ENCODE measurements at regions not wholly inside any gene's neighbourhood (a gene's known extent, or its start where the extent isn't known, plus 50 kb on each side); places are given as distances from the start of the nearest gene placed in this dataset.

- no peaks in the 10 kb centered on the region for H3K36me3 ChIP-seq (ENCODE audit: control insufficient read depth, insufficient read depth, low read length)
- H3K9me3 ChIP-seq (ENCODE audit: control insufficient read depth, insufficient read depth, low read length): no peaks in the 10 kb centered on the region
- H3K9ac ChIP-seq (ENCODE audit: low read depth, low read length): no peak overlapping the region
- no peak overlapping the region for H3K4me3 ChIP-seq (ENCODE audit: low read depth, low read length)
- no peaks in the 10 kb centered on the region for H3K4me1 ChIP-seq (ENCODE audit: control insufficient read depth, insufficient read depth, low read length)
- no peaks in the 10 kb centered on the region for H3K27me3 ChIP-seq (ENCODE audit: control insufficient read depth, insufficient read depth, low read length)
Measured at GRCh38 chr12:127277882-127278281, 989.1 kb upstream of the TMEM132C start.

GRCh38 chr12:127278351-127278750, 988.6 kb upstream of the TMEM132C start:
- H3K4me1 ChIP-seq (ENCODE audit: control insufficient read depth, insufficient read depth, low read length): no peaks in the 10 kb centered on the region
- H3K27me3 ChIP-seq (ENCODE audit: control insufficient read depth, insufficient read depth, low read length): no peaks in the 10 kb centered on the region
- no peaks in the 10 kb centered on the region for H3K9me3 ChIP-seq (ENCODE audit: control insufficient read depth, insufficient read depth, low read length)
- no peak overlapping the region for H3K9ac ChIP-seq (ENCODE audit: low read depth, low read length)
- H3K36me3 ChIP-seq (ENCODE audit: control insufficient read depth, insufficient read depth, low read length): no peaks in the 10 kb centered on the region
- no peak overlapping the region for H3K4me3 ChIP-seq (ENCODE audit: low read depth, low read length)

DNA sequence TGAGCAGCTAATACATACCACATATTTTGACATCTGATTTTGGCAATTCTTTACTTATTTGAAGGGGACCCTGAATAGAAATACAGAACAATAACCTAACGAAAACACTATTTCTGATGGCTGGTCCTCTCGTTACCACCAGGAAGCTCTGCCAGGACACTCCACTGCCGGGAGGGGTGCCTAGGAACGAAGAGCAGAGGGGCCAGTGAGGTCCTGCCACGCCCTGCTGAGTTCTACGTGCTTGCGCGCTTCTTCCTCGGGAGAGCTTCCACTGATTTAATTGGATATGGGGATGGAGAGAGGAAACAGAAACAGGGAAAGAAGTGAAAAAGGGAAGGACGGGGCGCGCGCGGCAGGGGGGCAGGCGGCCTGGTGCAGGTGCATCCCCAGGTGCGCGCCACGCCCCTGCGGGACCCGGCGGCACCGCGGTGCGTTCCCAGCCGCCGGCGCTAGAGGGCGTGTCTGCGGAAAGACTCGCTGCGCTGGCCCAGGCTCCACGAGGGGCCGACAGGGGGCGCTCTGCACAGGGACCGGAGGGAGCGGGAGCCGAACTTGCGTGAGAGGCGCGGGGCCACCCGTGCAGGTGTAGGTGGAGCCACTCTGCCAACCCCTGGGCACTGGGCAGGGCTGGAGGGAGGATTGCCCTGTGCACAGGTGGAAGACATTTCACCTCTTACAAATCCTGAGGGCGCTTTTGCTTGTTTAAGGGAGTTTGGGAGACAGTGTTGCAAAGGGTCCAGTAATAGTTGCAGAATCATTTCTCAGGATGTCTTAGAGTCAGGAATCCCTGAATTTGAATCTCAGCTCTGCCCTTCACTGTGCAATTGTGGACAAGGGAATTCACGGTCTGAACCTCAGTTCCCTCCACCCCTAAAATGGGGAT, 986.3 kb upstream of the TMEM132C start:
- no peak overlapping the region for H3K4me3 ChIP-seq (ENCODE audit: low read depth, low read length)
- no peaks in the 10 kb centered on the region for H3K27me3 ChIP-seq (ENCODE audit: control insufficient read depth, insufficient read depth, low read length)
- H3K9me3 ChIP-seq (ENCODE audit: control insufficient read depth, insufficient read depth, low read length): no peaks in the 10 kb centered on the region
- H3K4me1 ChIP-seq (ENCODE audit: control insufficient read depth, insufficient read depth, low read length): no peaks in the 10 kb centered on the region
- H3K36me3 ChIP-seq (ENCODE audit: control insufficient read depth, insufficient read depth, low read length): no peaks in the 10 kb centered on the region
- no peak overlapping the region for H3K9ac ChIP-seq (ENCODE audit: low read depth, low read length)

DNA sequence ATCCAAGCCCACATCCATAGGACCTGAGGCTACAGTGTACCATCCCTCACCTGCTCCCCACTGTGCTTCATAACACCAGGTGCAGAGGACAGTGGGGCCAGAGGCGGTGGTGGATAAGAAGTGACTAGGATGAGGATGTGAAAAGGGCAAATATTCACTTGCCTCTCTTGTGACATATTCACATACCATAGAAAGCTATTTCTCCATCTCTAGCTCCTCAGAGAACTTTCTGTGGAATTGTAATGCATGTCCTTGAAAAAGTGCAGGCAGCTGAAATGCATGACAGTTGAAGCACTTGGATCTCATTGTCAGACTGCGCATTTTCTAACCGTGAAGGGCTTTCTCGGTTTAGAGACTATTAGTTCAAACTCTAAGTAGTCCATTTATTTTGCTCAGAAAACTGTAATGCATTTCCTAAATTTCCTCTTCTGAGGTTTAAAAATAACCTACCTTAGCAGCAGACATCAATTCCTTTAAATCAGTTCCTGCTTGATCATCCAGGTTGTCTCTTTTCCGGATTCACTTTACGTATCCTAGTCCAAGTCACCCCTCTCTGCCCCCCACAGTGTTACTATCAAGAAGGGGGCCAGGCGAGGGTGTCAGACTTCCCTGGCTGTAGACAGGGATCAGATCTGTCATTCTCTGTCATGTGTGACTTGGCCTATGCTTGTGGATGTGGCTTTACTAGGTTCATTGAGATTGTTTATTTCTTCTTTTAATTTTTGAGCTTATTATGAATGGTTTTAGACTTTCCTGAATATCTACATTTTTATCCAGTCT, 984.0 kb upstream of the TMEM132C start:
- no peak overlapping the region for H3K9ac ChIP-seq (ENCODE audit: low read depth, low read length)

GRCh38 chr12:127284021-127284420, 982.9 kb upstream of the TMEM132C start:
- Histone ChIP-seq H3K4me1 (ENCODE audit: control insufficient read depth, insufficient read depth, low read length) (no peaks in the 10 kb centered on the region), H3K9ac (ENCODE audit: low read depth, low read length) (no peak overlapping the region), H3K36me3 (ENCODE audit: control insufficient read depth, insufficient read depth, low read length) (no peaks in the 10 kb centered on the region), H3K4me3 (ENCODE audit: low read depth, low read length) (no peak overlapping the region), H3K9me3 (ENCODE audit: control insufficient read depth, insufficient read depth, low read length) (no peaks in the 10 kb centered on the region), H3K27me3 (ENCODE audit: control insufficient read depth, insufficient read depth, low read length) (no peaks in the 10 kb centered on the region)

More for the DNA sequence above, 984.0 kb upstream of the TMEM132C start:
- Histone ChIP-seq H3K36me3 (ENCODE audit: control insufficient read depth, insufficient read depth, low read length) (no peaks in the 10 kb centered on the region), H3K4me1 (ENCODE audit: control insufficient read depth, insufficient read depth, low read length) (no peaks in the 10 kb centered on the region), H3K9me3 (ENCODE audit: control insufficient read depth, insufficient read depth, low read length) (no peaks in the 10 kb centered on the region), H3K4me3 (ENCODE audit: low read depth, low read length) (no peak overlapping the region), H3K27me3 (ENCODE audit: control insufficient read depth, insufficient read depth, low read length) (no peaks in the 10 kb centered on the region)

GRCh38 chr12:127284870-127285431, 982.0 kb upstream of the TMEM132C start:
- Histone ChIP-seq H3K9me3 (ENCODE audit: control insufficient read depth, insufficient read depth, low read length) (no peaks in the 10 kb centered on the region), H3K4me1 (ENCODE audit: control insufficient read depth, insufficient read depth, low read length) (no peaks in the 10 kb centered on the region), H3K27me3 (ENCODE audit: control insufficient read depth, insufficient read depth, low read length) (no peaks in the 10 kb centered on the region), H3K9ac (ENCODE audit: low read depth, low read length) (no peak overlapping the region), H3K4me3 (ENCODE audit: low read depth, low read length) (no peak overlapping the region), H3K36me3 (ENCODE audit: control insufficient read depth, insufficient read depth, low read length) (no peaks in the 10 kb centered on the region)

- no peaks in the 10 kb centered on the region for H3K36me3 ChIP-seq (ENCODE audit: control insufficient read depth, insufficient read depth, low read length)
- no peaks in the 10 kb centered on the region for H3K4me1 ChIP-seq (ENCODE audit: control insufficient read depth, insufficient read depth, low read length)
- H3K9me3 ChIP-seq (ENCODE audit: control insufficient read depth, insufficient read depth, low read length): no peaks in the 10 kb centered on the region
- H3K4me3 ChIP-seq (ENCODE audit: low read depth, low read length): no peak overlapping the region
- no peaks in the 10 kb centered on the region for H3K27me3 ChIP-seq (ENCODE audit: control insufficient read depth, insufficient read depth, low read length)
- no peak overlapping the region for H3K9ac ChIP-seq (ENCODE audit: low read depth, low read length)
Measured at GRCh38 chr12:127286281-127286680, 980.7 kb upstream of the TMEM132C start.

DNA sequence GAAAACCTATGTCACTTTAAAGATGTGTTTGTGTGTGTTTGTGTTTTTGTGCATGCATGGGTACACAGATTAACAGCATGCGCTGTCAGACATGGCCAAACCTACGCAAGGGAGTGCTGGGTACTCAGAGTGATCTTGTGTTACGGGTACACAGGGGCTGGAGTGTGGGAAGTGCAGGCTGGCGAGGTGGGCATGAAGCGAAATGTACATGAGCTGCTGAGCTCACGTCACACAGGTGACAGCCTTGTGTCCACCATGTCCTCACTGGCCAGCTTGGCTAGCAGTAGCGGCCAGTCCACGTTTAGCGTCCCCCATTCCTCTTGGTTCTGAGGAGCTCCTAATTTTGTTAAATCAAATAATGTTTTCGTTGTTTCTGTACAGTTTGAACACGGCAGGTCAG, 979.7 kb upstream of the TMEM132C start:
- no peaks in the 10 kb centered on the region for H3K36me3 ChIP-seq (ENCODE audit: control insufficient read depth, insufficient read depth, low read length)
- no peaks in the 10 kb centered on the region for H3K9me3 ChIP-seq (ENCODE audit: control insufficient read depth, insufficient read depth, low read length)
- no peaks in the 10 kb centered on the region for H3K27me3 ChIP-seq (ENCODE audit: control insufficient read depth, insufficient read depth, low read length)
- H3K4me1 ChIP-seq (ENCODE audit: control insufficient read depth, insufficient read depth, low read length): no peaks in the 10 kb centered on the region
- no peak overlapping the region for H3K4me3 ChIP-seq (ENCODE audit: low read depth, low read length)
- H3K9ac ChIP-seq (ENCODE audit: low read depth, low read length): no peak overlapping the region

- no peak overlapping the region for H3K4me3 ChIP-seq (ENCODE audit: low read depth, low read length)
- no peak overlapping the region for H3K9ac ChIP-seq (ENCODE audit: low read depth, low read length)
- H3K9me3 ChIP-seq (ENCODE audit: control insufficient read depth, insufficient read depth, low read length): peaks cover 1% of the 10 kb centered on the region
- H3K4me1 ChIP-seq (ENCODE audit: control insufficient read depth, insufficient read depth, low read length): no peaks in the 10 kb centered on the region
- H3K36me3 ChIP-seq (ENCODE audit: control insufficient read depth, insufficient read depth, low read length): no peaks in the 10 kb centered on the region
- no peaks in the 10 kb centered on the region for H3K27me3 ChIP-seq (ENCODE audit: control insufficient read depth, insufficient read depth, low read length)
Measured at GRCh38 chr12:127290251-127290650, 976.7 kb upstream of the TMEM132C start.

GRCh38 chr12:127292736-127293135, 974.2 kb upstream of the TMEM132C start:
- H3K27me3 ChIP-seq (ENCODE audit: control insufficient read depth, insufficient read depth, low read length): no peaks in the 10 kb centered on the region
- peaks cover 9% of the 10 kb centered on the region for H3K9me3 ChIP-seq (ENCODE audit: control insufficient read depth, insufficient read depth, low read length)
- H3K36me3 ChIP-seq (ENCODE audit: control insufficient read depth, insufficient read depth, low read length): no peaks in the 10 kb centered on the region
- H3K4me3 ChIP-seq (ENCODE audit: low read depth, low read length): no peak overlapping the region
- H3K4me1 ChIP-seq (ENCODE audit: control insufficient read depth, insufficient read depth, low read length): no peaks in the 10 kb centered on the region
- no peak overlapping the region for H3K9ac ChIP-seq (ENCODE audit: low read depth, low read length)

DNA sequence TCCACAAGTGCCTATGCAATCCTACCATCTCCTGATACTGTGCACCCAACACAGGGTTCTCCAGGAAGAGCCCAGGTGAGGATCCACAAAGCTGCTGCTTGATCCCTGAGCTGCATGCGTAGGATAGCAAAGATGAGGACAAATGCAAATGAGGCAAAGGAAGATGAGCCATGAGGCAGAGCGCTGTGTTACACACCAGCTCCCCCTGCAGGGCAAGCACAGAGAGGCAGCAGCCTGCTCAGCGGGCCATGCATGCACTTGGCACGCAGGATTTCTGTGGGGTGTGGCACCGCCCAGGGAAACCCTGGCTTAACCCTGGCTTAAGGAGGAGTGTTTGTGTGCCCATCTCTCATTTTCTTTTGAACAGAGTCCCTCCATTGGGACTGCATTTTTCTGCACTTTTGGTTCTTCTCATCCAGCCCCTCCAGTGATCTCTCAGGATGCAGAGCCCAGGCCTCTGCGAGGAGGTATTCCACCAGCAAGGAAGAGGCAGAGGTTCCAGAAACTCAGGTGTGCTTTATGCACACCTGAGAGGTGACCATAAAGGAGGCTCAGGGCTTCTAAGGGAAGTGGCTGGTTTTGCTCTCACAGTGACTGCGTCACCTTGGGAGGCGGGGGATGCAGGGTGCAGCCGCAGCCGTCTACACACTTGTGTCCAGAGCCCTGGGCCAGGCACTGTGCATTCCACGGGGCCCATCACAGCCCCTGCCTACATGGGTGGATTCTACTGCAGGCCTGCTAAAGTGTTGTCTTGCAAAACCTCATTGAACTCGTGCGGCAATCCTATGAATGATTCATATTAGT, 973.3 kb upstream of the TMEM132C start:
- Histone ChIP-seq H3K4me1 (ENCODE audit: control insufficient read depth, insufficient read depth, low read length) (no peaks in the 10 kb centered on the region), H3K9me3 (ENCODE audit: control insufficient read depth, insufficient read depth, low read length) (peaks cover 9% of the 10 kb centered on the region), H3K27me3 (ENCODE audit: control insufficient read depth, insufficient read depth, low read length) (no peaks in the 10 kb centered on the region), H3K36me3 (ENCODE audit: control insufficient read depth, insufficient read depth, low read length) (no peaks in the 10 kb centered on the region), H3K4me3 (ENCODE audit: low read depth, low read length) (no peak overlapping the region), H3K9ac (ENCODE audit: low read depth, low read length) (no peak overlapping the region)
